ENCODE measurements at regions not wholly inside any gene's neighbourhood (a gene's known extent, or its start where the extent isn't known, plus 50 kb on each side); places are given as distances from the start of the nearest gene placed in this dataset.

DNA sequence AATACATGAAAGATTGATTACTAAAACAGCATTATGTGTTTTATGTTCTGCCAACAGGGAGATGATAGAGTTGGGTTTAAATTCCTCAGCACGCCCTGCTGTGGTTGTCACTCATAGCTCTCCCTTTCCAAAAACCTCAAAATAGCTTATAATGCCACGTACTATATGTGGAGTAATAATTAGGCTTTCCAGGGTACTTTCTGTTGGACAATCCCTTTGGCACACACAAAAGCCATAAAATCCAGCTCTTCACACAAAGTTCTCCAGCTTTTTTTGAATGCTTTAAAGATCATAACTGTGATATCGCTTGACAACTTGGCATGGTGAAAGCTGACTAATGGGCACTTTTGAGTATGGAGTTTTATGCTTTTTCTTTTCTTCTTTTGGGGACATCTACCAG, 145.3 kb upstream of the DCN start:
- DNase-seq (ENCODE audit: low read depth), result peak; percentile 16
- peak overlapping the region; percentile 48 for H3K4me3 ChIP-seq (ENCODE audit: low read length)
- no peaks in the 10 kb centered on the region for H3K27me3 ChIP-seq (replicated peaks; ENCODE audit: control insufficient read depth, insufficient read depth, low read length)
- H3K9ac ChIP-seq (ENCODE audit: low read length), result peak overlapping the region; percentile 82
- no peaks in the 10 kb centered on the region for H3K9me3 ChIP-seq (ENCODE audit: control insufficient read depth, low read length)
- H3K4me1 ChIP-seq (ENCODE audit: control insufficient read depth, insufficient read depth, low read length), result peaks cover 29% of the 10 kb centered on the region
- H3K36me3 ChIP-seq (ENCODE audit: control insufficient read depth, insufficient read depth, low read length, severe bottlenecking), result no peaks in the 10 kb centered on the region

DNA sequence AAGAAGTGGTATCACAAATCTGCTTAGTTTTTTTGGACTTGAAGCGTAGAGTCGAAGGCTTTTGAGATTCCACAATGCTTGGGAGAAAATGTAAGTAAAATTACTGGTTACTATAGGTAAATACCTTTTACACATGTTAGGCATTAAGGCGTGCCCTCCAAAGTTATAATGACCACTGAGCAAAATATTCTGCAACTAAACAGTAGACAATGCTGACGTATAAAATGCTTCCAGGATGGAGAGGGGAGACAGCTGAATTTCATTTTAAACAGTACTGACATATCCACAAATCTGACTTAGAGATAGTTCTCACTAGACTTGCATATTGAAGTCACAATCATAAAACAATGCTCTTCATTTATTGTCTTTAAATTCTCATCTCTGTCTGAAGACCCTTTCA, 144.5 kb upstream of the DCN start:
- peak; percentile 24 for DNase-seq (ENCODE audit: low read depth)
- H3K36me3 ChIP-seq (ENCODE audit: control insufficient read depth, insufficient read depth, low read length, severe bottlenecking), result no peaks in the 10 kb centered on the region
- no peaks in the 10 kb centered on the region for H3K27me3 ChIP-seq (replicated peaks; ENCODE audit: control insufficient read depth, insufficient read depth, low read length)

DNA sequence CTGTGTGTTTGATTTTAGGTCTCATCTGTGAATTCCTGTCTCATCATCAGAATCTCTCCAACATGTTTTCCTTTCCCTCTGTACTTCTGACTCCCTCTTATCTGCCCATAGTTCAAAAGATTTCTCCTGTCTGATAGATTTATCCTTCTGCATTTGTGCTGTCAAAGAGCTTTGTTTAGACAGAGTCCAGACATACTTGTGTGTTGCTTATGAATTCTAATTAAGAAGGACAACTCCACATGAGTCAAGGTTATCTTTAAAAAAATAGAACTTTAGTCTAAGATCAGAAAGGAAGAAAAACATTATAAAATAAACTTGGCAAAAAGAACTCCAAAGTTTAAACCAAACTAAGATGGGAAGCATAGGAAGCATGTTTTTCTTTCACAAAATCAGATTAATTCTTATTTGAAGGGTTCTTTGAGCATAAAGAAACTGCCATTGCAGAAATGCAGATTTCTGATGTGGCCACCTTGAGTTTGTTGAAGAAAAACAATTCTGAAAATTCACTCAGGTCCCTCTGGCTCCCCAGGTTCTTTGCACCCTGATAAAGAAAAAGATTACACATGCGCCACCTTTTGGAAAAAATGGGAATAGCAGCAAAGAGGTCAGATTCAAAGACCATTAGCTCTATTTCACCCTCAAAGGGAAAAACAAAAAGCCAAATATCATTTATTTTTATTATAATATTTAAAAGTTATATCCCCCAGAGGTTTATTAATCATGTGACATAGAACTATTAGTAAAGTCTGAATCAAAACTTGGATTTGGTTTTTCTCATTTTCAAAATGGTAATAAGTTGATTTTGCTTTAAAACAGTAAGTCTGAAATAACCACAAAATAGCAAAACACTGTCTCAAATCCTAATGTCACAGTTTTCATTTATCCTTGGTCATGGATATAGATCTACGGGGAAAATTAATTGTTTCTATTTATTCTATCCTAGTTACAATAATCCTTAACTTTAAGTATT, 143.7 kb upstream of the DCN start:
- peak overlapping the region; percentile 48 for H3K4me3 ChIP-seq (ENCODE audit: low read length)
- no peaks in the 10 kb centered on the region for H3K27me3 ChIP-seq (replicated peaks; ENCODE audit: control insufficient read depth, insufficient read depth, low read length)
- peak overlapping the region; percentile 82 for H3K9ac ChIP-seq (ENCODE audit: low read length)
- no peaks in the 10 kb centered on the region for H3K36me3 ChIP-seq (ENCODE audit: control insufficient read depth, insufficient read depth, low read length, severe bottlenecking)
- H3K9me3 ChIP-seq (ENCODE audit: control insufficient read depth, low read length), result no peaks in the 10 kb centered on the region
- peaks cover 29% of the 10 kb centered on the region for H3K4me1 ChIP-seq (ENCODE audit: control insufficient read depth, insufficient read depth, low read length)
- peak; percentile 90 for DNase-seq (ENCODE audit: low read depth)

More for the DNA sequence above, 144.5 kb upstream of the DCN start:
- Histone ChIP-seq H3K9me3 (ENCODE audit: control insufficient read depth, low read length) (no peaks in the 10 kb centered on the region), H3K4me3 (ENCODE audit: low read length) (peak overlapping the region; percentile 48), H3K4me1 (ENCODE audit: control insufficient read depth, insufficient read depth, low read length) (peaks cover 29% of the 10 kb centered on the region), H3K9ac (ENCODE audit: low read length) (peak overlapping the region; percentile 82)

DNA sequence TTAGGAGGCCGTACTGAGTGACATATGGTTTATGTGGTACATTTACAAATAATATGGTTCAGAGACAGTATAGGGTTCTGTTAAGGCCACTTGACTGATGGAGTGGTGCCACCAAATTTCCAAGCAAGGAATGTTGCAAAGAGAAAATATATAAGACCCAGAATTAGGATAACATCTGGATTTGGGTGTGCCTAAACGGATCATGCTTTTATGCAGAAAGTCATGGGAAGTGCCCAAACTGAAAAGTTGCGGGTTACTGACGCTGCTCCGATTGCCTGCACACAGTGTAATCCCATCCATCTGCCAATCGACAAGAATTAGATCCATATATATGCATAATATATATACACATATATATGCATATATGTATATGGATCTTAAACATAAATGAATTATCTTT, 138.4 kb upstream of the DCN start:
- Histone ChIP-seq H3K4me1 (ENCODE audit: control insufficient read depth, insufficient read depth, low read length) (peaks cover 23% of the 10 kb centered on the region), H3K9ac (ENCODE audit: low read length) (no peak overlapping the region), H3K27me3 (replicated peaks; ENCODE audit: control insufficient read depth, insufficient read depth, low read length) (no peaks in the 10 kb centered on the region), H3K4me3 (ENCODE audit: low read length) (no peak overlapping the region), H3K36me3 (ENCODE audit: control insufficient read depth, insufficient read depth, low read length, severe bottlenecking) (no peaks in the 10 kb centered on the region), H3K9me3 (ENCODE audit: control insufficient read depth, low read length) (no peaks in the 10 kb centered on the region)
- DNase-seq (ENCODE audit: low read depth), result no peak

DNA sequence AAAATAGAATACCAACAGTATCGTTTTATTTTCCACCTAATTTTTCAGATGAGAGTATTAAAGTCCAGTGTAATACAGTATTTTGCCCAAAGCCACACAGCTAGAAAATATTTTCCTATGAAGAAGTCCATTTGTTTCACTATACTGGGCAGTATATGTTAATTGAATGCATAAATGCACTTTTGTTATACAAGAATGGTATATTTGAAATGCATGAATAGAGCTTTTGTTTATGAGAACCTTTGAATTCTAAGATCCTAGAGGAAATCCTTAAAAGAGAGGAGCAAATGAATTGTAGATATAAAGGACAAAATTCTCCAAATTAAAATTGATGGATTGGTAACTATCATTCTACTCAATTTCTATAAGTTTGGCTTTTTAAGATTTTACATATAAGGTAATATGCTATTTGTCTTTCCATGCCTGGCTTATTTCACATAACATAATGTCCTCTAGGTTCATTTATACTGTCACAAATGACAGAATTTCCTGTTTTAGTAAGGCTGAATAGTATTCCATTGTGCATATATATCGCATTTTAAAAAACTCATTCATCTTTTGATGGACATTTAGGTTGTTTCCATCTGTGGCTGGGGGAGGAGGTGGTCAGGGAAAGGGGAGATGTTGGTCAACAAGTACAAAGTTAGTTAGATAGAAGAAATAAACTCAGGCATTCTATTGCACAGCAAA, 136.6 kb upstream of the DCN start:
- no peak overlapping the region for H3K4me3 ChIP-seq (ENCODE audit: low read length)
- H3K9me3 ChIP-seq (ENCODE audit: control insufficient read depth, low read length), result no peaks in the 10 kb centered on the region
- H3K4me1 ChIP-seq (ENCODE audit: control insufficient read depth, insufficient read depth, low read length), result peaks cover 23% of the 10 kb centered on the region
- no peaks in the 10 kb centered on the region for H3K27me3 ChIP-seq (replicated peaks; ENCODE audit: control insufficient read depth, insufficient read depth, low read length)
- H3K36me3 ChIP-seq (ENCODE audit: control insufficient read depth, insufficient read depth, low read length, severe bottlenecking), result no peaks in the 10 kb centered on the region
- H3K9ac ChIP-seq (ENCODE audit: low read length), result no peak overlapping the region
- DNase-seq (ENCODE audit: low read depth), result no peak

DNA sequence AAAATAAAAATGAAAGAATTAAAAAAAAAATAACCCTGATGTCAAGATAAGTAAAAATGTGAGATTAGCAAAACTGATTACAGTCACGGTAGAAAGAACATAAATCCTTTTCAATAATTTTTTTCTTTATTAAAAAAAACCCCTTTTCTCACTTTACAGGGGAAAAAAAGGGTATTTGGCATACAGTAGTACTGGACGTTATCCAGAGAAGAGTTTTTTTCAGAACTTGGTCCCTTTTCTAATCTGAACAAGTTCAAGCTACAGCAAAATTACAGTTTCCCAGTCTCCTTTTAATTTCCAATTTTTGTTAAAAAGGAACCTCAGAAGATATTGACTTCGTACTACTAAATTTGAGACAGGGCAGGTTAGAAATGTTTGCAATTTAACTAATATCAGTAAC, 134.7 kb upstream of the DCN start:
- peak; percentile 18 for DNase-seq (ENCODE audit: low read depth)
- no peaks in the 10 kb centered on the region for H3K27me3 ChIP-seq (replicated peaks; ENCODE audit: control insufficient read depth, insufficient read depth, low read length)
- no peaks in the 10 kb centered on the region for H3K36me3 ChIP-seq (ENCODE audit: control insufficient read depth, insufficient read depth, low read length, severe bottlenecking)
- peak overlapping the region; percentile 71 for H3K9ac ChIP-seq (ENCODE audit: low read length)
- no peaks in the 10 kb centered on the region for H3K9me3 ChIP-seq (ENCODE audit: control insufficient read depth, low read length)
- H3K4me1 ChIP-seq (ENCODE audit: control insufficient read depth, insufficient read depth, low read length), result peaks cover 23% of the 10 kb centered on the region
- peak overlapping the region; percentile 34 for H3K4me3 ChIP-seq (ENCODE audit: low read length)

DNA sequence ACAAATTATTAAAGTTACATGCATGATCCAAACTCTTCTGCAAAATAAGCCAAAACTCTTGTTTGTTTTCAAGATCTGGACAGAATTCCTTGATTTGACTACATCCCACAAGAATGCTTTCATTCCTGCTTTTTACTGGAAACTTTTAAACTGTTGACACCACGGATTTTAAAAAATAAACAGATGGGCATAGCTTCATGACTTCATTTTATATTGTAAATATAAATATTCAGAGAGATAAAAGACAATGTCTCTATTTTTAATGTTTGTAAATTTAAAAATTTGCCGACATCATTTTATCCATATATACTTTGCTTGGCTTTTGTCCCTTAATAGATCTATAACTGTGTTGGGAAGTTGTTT, 134.3 kb upstream of the DCN start:
- H3K4me1 ChIP-seq (ENCODE audit: control insufficient read depth, insufficient read depth, low read length), result peaks cover 23% of the 10 kb centered on the region
- peak; percentile 68 for DNase-seq (ENCODE audit: low read depth)
- H3K27me3 ChIP-seq (replicated peaks; ENCODE audit: control insufficient read depth, insufficient read depth, low read length), result no peaks in the 10 kb centered on the region
- peak overlapping the region; percentile 34 for H3K4me3 ChIP-seq (ENCODE audit: low read length)
- peak overlapping the region; percentile 71 for H3K9ac ChIP-seq (ENCODE audit: low read length)
- H3K9me3 ChIP-seq (ENCODE audit: control insufficient read depth, low read length), result no peaks in the 10 kb centered on the region
- no peaks in the 10 kb centered on the region for H3K36me3 ChIP-seq (ENCODE audit: control insufficient read depth, insufficient read depth, low read length, severe bottlenecking)

DNA sequence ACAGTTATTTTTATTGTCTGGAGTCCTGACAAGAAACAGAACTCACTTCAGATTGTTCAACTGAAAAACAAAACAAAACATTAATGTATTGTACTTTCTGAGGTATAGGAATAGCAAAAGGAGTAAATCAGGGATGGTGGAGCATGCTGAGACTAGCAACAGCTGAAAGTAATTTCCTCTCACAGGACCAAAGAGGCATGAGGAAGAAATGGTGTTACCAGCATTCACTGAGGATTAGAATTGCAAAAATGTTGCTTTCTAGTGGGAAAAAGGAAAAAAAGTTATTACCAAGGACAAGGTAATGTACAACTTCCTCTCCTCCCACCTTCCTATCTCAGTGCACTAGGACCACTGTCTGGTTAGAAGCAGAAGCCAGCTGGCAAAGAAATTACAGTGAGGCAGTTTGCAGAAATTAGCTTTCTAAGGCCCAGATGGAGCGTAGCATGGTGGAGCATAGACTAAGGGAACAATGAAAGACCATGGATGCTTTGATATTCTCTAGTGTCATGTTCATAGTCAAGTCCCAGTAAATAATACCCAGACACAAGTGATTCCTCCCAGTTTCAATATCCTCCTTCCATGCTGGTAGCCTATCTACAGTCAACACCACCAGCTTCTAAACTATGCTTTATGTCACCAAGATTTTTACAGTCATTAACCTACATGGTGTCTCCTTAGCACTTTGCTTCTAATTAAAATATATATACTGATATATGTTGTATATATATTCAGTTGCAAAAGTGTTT, 133.7 kb upstream of the DCN start:
- H3K9ac ChIP-seq (ENCODE audit: low read length), result no peak overlapping the region
- H3K36me3 ChIP-seq (ENCODE audit: control insufficient read depth, insufficient read depth, low read length, severe bottlenecking), result no peaks in the 10 kb centered on the region
- H3K27me3 ChIP-seq (replicated peaks; ENCODE audit: control insufficient read depth, insufficient read depth, low read length), result no peaks in the 10 kb centered on the region
- H3K4me3 ChIP-seq (ENCODE audit: low read length), result no peak overlapping the region
- DNase-seq (ENCODE audit: low read depth), result peak; percentile 30
- H3K9me3 ChIP-seq (ENCODE audit: control insufficient read depth, low read length), result no peaks in the 10 kb centered on the region
- peaks cover 23% of the 10 kb centered on the region for H3K4me1 ChIP-seq (ENCODE audit: control insufficient read depth, insufficient read depth, low read length)

DNA sequence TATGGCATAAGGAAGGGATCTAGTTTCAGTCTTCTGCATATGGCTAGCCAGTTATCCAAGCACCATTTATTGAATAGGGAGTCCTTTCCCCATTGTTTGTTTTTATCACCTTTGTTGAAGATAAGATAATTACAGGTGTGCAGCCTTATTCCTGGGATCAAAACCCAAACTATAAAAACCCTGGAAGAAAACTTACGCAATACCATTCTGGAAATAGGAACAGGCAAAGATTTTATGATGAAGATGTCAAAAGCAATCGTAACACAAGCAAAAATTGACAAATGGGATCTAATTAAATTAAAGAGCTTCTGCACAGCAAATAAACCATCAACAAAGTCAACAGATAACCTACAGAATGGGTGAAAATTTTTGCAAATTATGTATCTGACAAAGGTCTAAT, 128.5 kb upstream of the DCN start:
- H3K27me3 ChIP-seq (replicated peaks; ENCODE audit: control insufficient read depth, insufficient read depth, low read length), result no peaks in the 10 kb centered on the region
- H3K4me3 ChIP-seq (ENCODE audit: low read length), result no peak overlapping the region
- H3K9ac ChIP-seq (ENCODE audit: low read length), result no peak overlapping the region
- H3K9me3 ChIP-seq (ENCODE audit: control insufficient read depth, low read length), result no peaks in the 10 kb centered on the region
- no peaks in the 10 kb centered on the region for H3K36me3 ChIP-seq (ENCODE audit: control insufficient read depth, insufficient read depth, low read length, severe bottlenecking)
- no peak for DNase-seq (ENCODE audit: low read depth)
- H3K4me1 ChIP-seq (ENCODE audit: control insufficient read depth, insufficient read depth, low read length), result peaks cover 22% of the 10 kb centered on the region

DNA sequence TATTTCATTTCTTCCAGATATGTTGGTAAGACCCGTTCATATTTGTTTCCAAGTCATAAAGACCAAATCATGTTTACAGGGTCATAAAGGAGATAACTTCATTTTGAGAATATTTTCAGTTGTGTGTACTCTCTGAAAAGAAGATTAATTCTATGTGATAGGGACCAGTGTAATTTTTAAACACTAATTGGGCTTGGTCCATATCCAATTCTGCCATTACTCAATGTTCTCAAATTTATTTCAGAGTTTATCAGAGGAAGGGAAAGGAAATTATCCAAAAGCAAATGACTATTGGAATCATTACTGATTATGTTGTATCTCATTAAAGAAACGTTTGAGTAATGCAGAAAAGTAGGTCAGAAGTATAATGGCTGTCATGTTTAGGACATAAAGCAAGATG, 126.8 kb upstream of the DCN start:
- Histone ChIP-seq H3K27me3 (replicated peaks; ENCODE audit: control insufficient read depth, insufficient read depth, low read length) (no peaks in the 10 kb centered on the region), H3K36me3 (ENCODE audit: control insufficient read depth, insufficient read depth, low read length, severe bottlenecking) (no peaks in the 10 kb centered on the region), H3K9me3 (ENCODE audit: control insufficient read depth, low read length) (no peaks in the 10 kb centered on the region), H3K4me3 (ENCODE audit: low read length) (peak overlapping the region; percentile 26), H3K4me1 (ENCODE audit: control insufficient read depth, insufficient read depth, low read length) (peaks cover 15% of the 10 kb centered on the region), H3K9ac (ENCODE audit: low read length) (no peak overlapping the region)
- DNase-seq (ENCODE audit: low read depth), result no peak
